OCI-LY7 (cell line): ENCODE measurements at regions not wholly inside any gene's neighbourhood (a gene's known extent, or its start where the extent isn't known, plus 50 kb on each side); places are given as distances from the start of the nearest gene placed in this dataset.

Source experiments
- BruUV-seq: library from RNA; stranded (reverse); fragments of 400-500 nt; replicated peaks from 2 replicates; lab custom pipeline; 2021; lab: Mats Ljungman, UMichigan
- CTCF ChIA-PET: fragments of 300-600 bp; sonication (Branson Sonifier 250); formaldehyde crosslinking; loops from one replicate; lab custom pipeline; 2022; ENCODE audit warnings: antibody characterized with exemption; ENCODE audit not compliant: unreplicated experiment; lab: Charles Lee
- POLR2A ChIA-PET: fragments of 300-600 bp; sonication (Branson Sonifier 250); formaldehyde crosslinking; loops from one replicate; lab custom pipeline; 2022; ENCODE audit warnings: antibody characterized with exemption; lab: Charles Lee
- DNase-seq: peaks from one replicate; pipeline ENCODE4 v3.0.0-alpha.2; 2015; ENCODE audit warnings: low spot score
- H2AFZ ChIP-seq: fragments of 200-600 bp; sonication (generic), shearing (Covaris generic); 2 replicates; pipeline ENCODE4 v1.6.1; 2014; ENCODE audit warnings: mild to moderate bottlenecking, antibody characterized with exemption, low read length, moderate library complexity
- H3K27ac ChIP-seq: fragments of 200-600 bp; sonication (generic); 2 replicates; pipeline ENCODE4 v1.5.1; 2014; ENCODE audit warnings: mixed run types, low read depth, mild to moderate bottlenecking, moderate library complexity, low read length, inconsistent platforms; ENCODE audit not compliant: poor library complexity, severe bottlenecking
- H3K36me3 ChIP-seq: fragments of 200-600 bp; sonication (generic); 2 replicates; pipeline ENCODE4 v1.6.1; 2014; ENCODE audit warnings: mild to moderate bottlenecking, antibody characterized with exemption, low read length, moderate library complexity, mixed read lengths; ENCODE audit not compliant: insufficient read depth
- H3K4me1 ChIP-seq: fragments of 200-600 bp; sonication (generic); 2 replicates; pipeline ENCODE4 v1.5.1; 2014; ENCODE audit warnings: mild to moderate bottlenecking, low read length; ENCODE audit not compliant: insufficient read depth, poor library complexity, severe bottlenecking
- H3K4me2 ChIP-seq: fragments of 200-600 bp; sonication (generic); 2 replicates; pipeline ENCODE4 v1.6.1; 2014; ENCODE audit warnings: mild to moderate bottlenecking, low read length
- H3K4me3 ChIP-seq: fragments of 200-600 bp; sonication (generic); 2 replicates; pipeline ENCODE4 v1.5.1; 2014; ENCODE audit warnings: mild to moderate bottlenecking, low read depth, low read length; ENCODE audit not compliant: poor library complexity, severe bottlenecking
- H3K79me2 ChIP-seq: fragments of 200-600 bp; sonication (generic); 2 replicates; pipeline ENCODE4 v1.6.1; 2016; ENCODE audit warnings: low read depth, mild to moderate bottlenecking, low read length, moderate library complexity, mixed read lengths; ENCODE audit not compliant: insufficient read depth
- H3K9me2 ChIP-seq: fragments of 200-600 bp; sonication (generic); 2 replicates; pipeline ENCODE4 v1.6.1; 2016; ENCODE audit warnings: mild to moderate bottlenecking, low read length, mixed read lengths; ENCODE audit not compliant: insufficient read depth
- H3K9me3 ChIP-seq: fragments of 200-600 bp; sonication (generic); 2 replicates; pipeline ENCODE4 v1.6.1; 2014; ENCODE audit warnings: mild to moderate bottlenecking, mixed run types, low read length, mixed read lengths
- H4K20me1 ChIP-seq: fragments of 200-600 bp; sonication (generic); 2 replicates; pipeline ENCODE4 v1.6.1; 2014; ENCODE audit warnings: mild to moderate bottlenecking, antibody characterized with exemption, low read length, moderate library complexity, mixed read lengths; ENCODE audit not compliant: insufficient read depth
- EZH2phosphoT487 ChIP-seq: fragments of 200-600 bp; sonication (generic); IDR thresholded peaks from 2 replicates; pipeline ENCODE4 v1.6.1; 2018; ENCODE audit warnings: low read depth, borderline replicate concordance, mild to moderate bottlenecking, mixed run types, antibody characterized with exemption, low read length, moderate library complexity, mixed read lengths
- intact Hi-C: fragments of 100-400 bp; cut with micrococcal nuclease; formaldehyde crosslinking; loops from one replicate; pipeline ENCODE4 v1.10.0; 2022; ENCODE audit not compliant: unreplicated experiment
- TF ChIP-seq, protein P1 (sequence below): fragments of 200-600 bp; sonication (generic); conservative IDR thresholded peaks from 2 replicates; pipeline ENCODE4 v1.5.1; 2014; ENCODE audit warnings: mild to moderate bottlenecking, antibody characterized with exemption, low read length, moderate library complexity, mixed read lengths

DNA sequence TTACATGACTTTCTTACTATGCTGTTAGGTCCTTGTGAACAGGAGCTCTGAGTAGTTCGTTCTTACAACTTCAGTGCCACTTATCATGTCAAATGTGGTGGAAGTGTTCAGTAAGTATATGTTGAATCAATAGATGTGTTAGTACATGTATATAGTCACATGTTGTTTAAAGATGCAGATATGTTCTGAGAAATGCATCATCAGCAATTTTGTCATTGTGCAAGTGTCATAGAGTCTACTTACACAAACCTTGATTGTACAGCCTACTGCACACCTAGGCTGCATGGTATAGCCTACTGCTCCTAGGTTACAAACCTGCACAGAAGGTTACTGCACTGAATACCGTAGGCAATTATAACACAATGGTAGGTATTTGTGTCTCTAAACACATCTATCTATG, 174.8 kb downstream of the GPR37 start:
- no peak overlapping the region for H2AFZ ChIP-seq
- POLR2A ChIA-PET = interaction anchor here (1.3 kb wide), 1 partner anchor 10 kb away, joined by 8 read pairs; no protein-coding TSS in a partner anchor

DNA sequence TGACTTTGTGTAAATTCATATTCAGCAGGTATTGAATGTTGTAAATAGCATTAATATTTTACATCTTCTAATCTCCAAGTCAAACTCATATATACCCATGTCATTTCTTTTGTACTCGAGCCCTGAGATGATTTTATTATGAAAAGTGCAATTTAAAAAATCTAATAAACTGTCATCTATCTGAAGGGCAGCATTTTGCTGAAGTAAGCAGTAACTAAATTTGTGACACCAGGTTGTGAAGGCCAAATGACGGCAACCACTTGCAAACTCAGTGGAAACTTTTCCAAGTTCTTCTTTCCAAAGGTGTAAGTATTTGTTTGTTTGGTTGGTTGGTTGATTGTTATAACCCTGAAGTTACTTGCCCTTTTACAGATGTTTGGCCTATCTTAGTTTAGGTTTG, 188.3 kb downstream of the GPR37 start:
- CTCF ChIA-PET = no interaction called here
- no peak overlapping the region for H3K4me2 ChIP-seq
- H3K4me1 ChIP-seq = no peaks in the 10 kb centered on the region
- TF ChIP-seq, protein P1, sequence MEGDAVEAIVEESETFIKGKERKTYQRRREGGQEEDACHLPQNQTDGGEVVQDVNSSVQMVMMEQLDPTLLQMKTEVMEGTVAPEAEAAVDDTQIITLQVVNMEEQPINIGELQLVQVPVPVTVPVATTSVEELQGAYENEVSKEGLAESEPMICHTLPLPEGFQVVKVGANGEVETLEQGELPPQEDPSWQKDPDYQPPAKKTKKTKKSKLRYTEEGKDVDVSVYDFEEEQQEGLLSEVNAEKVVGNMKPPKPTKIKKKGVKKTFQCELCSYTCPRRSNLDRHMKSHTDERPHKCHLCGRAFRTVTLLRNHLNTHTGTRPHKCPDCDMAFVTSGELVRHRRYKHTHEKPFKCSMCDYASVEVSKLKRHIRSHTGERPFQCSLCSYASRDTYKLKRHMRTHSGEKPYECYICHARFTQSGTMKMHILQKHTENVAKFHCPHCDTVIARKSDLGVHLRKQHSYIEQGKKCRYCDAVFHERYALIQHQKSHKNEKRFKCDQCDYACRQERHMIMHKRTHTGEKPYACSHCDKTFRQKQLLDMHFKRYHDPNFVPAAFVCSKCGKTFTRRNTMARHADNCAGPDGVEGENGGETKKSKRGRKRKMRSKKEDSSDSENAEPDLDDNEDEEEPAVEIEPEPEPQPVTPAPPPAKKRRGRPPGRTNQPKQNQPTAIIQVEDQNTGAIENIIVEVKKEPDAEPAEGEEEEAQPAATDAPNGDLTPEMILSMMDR = no peak
- no peak for TF ChIP-seq EZH2phosphoT487
- H3K4me3 ChIP-seq = no peak overlapping the region
- H3K79me2 ChIP-seq = no peaks in the 10 kb centered on the region
- H3K9me3 ChIP-seq = no peaks in the 10 kb centered on the region
- no peak overlapping the region for H3K27ac ChIP-seq
- no peaks in the 10 kb centered on the region for H3K9me2 ChIP-seq
- no peak overlapping the region for H2AFZ ChIP-seq
- POLR2A ChIA-PET = no interaction called here
- no peaks in the 10 kb centered on the region for H4K20me1 ChIP-seq
- intact Hi-C loops = no loop called here
- no peaks in the 10 kb centered on the region for H3K36me3 ChIP-seq
- BruUV-seq = no TSS peak
- DNase-seq = no peak

More for the DNA sequence above, 174.8 kb downstream of the GPR37 start:
- H3K4me3 ChIP-seq = no peak overlapping the region
- no peaks in the 10 kb centered on the region for H3K9me2 ChIP-seq
- no peaks in the 10 kb centered on the region for H3K36me3 ChIP-seq
- H3K4me2 ChIP-seq = no peak overlapping the region
- intact Hi-C loops = no loop called here
- BruUV-seq = no TSS peak
- H3K4me1 ChIP-seq = no peaks in the 10 kb centered on the region
- H3K27ac ChIP-seq = no peak overlapping the region
- no peak for TF ChIP-seq EZH2phosphoT487
- TF ChIP-seq, protein P1 = no peak
- DNase-seq = no peak
- CTCF ChIA-PET = no interaction called here
- no peaks in the 10 kb centered on the region for H3K9me3 ChIP-seq
- no peaks in the 10 kb centered on the region for H3K79me2 ChIP-seq
- no peaks in the 10 kb centered on the region for H4K20me1 ChIP-seq

DNA sequence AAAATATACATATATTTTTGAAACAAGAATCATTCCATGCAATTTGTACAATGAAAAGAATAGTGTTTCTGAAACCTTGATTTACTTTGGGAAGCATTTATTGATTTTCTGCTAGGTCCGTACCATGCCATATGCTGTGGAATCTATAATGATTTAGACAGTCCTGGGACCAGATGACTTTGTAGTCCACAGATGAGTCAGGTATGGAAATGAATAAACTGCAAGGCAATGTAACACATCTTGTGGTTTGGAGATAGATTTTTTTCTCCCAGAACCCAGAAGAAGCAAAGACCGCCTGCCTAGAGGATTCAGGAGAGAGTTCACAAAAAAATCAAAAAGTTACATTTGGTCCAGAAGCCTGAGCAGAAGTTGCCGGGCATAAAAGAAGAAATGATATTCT, 190.4 kb downstream of the GPR37 start:
- DNase-seq = no peak
- ChIA-PET POLR2A (interaction anchor here (0.6 kb wide), 1 partner anchor 353 kb away, joined by 3 read pairs; no protein-coding TSS in a partner anchor), CTCF (no interaction called here)
- H3K27ac ChIP-seq = no peak overlapping the region
- H3K4me3 ChIP-seq = no peak overlapping the region
- no peak overlapping the region for H3K4me2 ChIP-seq
- H2AFZ ChIP-seq = no peak overlapping the region
- TF ChIP-seq, protein P1 = no peak
- no peak for TF ChIP-seq EZH2phosphoT487
- H3K79me2 ChIP-seq = no peaks in the 10 kb centered on the region
- H3K9me3 ChIP-seq = no peaks in the 10 kb centered on the region
- H3K9me2 ChIP-seq = no peaks in the 10 kb centered on the region
- intact Hi-C loops = no loop called here
- no peaks in the 10 kb centered on the region for H3K4me1 ChIP-seq
- H3K36me3 ChIP-seq = no peaks in the 10 kb centered on the region
- BruUV-seq = no TSS peak
- no peaks in the 10 kb centered on the region for H4K20me1 ChIP-seq
